HG03196 (cell line): ENCODE measurements at regions not wholly inside any gene's neighbourhood (a gene's known extent, or its start where the extent isn't known, plus 50 kb on each side); places are given as distances from the start of the nearest gene placed in this dataset.
"Not testable (repeated sequence)": the region's sequence is repeated elsewhere in the genome, so short reads cannot be mapped to it uniquely, and the experiment has no call there.

Experiments
- ATAC-seq: cut with Tn5 transposase; IDR thresholded peaks from one replicate; pipeline ENCODE4 v1.9.1; 2021; ENCODE audit not compliant: unreplicated experiment

GRCh38 chr4:159780196-159780922, 677.5 kb downstream of the RAPGEF2 start:
- ATAC-seq = no peak

- ATAC-seq = no peak
Observed at GRCh38 chr4:159787901-159788300, 685.0 kb downstream of the RAPGEF2 start.

- ATAC-seq = no peak
Observed at GRCh38 chr4:159791334-159791733, 688.5 kb downstream of the RAPGEF2 start.

GRCh38 chr4:159804592-159804991, 701.7 kb downstream of the RAPGEF2 start:
- not testable (repeated sequence) for ATAC-seq

- ATAC-seq = no peak
Observed at GRCh38 chr4:159823743-159824142, 720.9 kb downstream of the RAPGEF2 start.

GRCh38 chr4:159828687-159829086, 725.8 kb downstream of the RAPGEF2 start:
- ATAC-seq = no peak

- ATAC-seq = no peak
Observed at GRCh38 chr4:159829184-159829583, 726.3 kb downstream of the RAPGEF2 start.

- ATAC-seq = no peak
Observed at GRCh38 chr4:159837071-159837470, 734.2 kb downstream of the RAPGEF2 start.

GRCh38 chr4:159855731-159856130, 752.9 kb downstream of the RAPGEF2 start:
- ATAC-seq = no peak

GRCh38 chr4:159856451-159856850, 753.6 kb downstream of the RAPGEF2 start:
- ATAC-seq = no peak

GRCh38 chr4:159859656-159860148, 756.8 kb downstream of the RAPGEF2 start:
- ATAC-seq = no peak

GRCh38 chr4:159860945-159861344, 758.1 kb downstream of the RAPGEF2 start:
- no peak for ATAC-seq

GRCh38 chr4:159864337-159864736, 761.5 kb downstream of the RAPGEF2 start:
- ATAC-seq = no peak

GRCh38 chr4:159867673-159868072, 764.8 kb downstream of the RAPGEF2 start:
- no peak for ATAC-seq

GRCh38 chr4:159868936-159869335, 766.1 kb downstream of the RAPGEF2 start:
- ATAC-seq = not testable (repeated sequence)

GRCh38 chr4:159871141-159871540, 768.3 kb downstream of the RAPGEF2 start:
- no peak for ATAC-seq

- no peak for ATAC-seq
Observed at GRCh38 chr4:159881158-159881557, 778.3 kb downstream of the RAPGEF2 start.

- ATAC-seq = no peak
Observed at GRCh38 chr4:159884989-159885388, 782.1 kb downstream of the RAPGEF2 start.

- ATAC-seq = no peak
Observed at GRCh38 chr4:159899596-159899995, 796.7 kb downstream of the RAPGEF2 start.

GRCh38 chr4:159900562-159900961, 797.7 kb downstream of the RAPGEF2 start:
- no peak for ATAC-seq

GRCh38 chr4:159902648-159903047, 799.8 kb downstream of the RAPGEF2 start:
- ATAC-seq = no peak

GRCh38 chr4:159904906-159905305, 802.0 kb downstream of the RAPGEF2 start:
- ATAC-seq = no peak

GRCh38 chr4:159906051-159906450, 803.2 kb downstream of the RAPGEF2 start:
- no peak for ATAC-seq
